ENCODE measurements at regions not wholly inside any gene's neighbourhood (a gene's known extent, or its start where the extent isn't known, plus 50 kb on each side); places are given as distances from the start of the nearest gene placed in this dataset.
"Not testable (repeated sequence)": the region's sequence is repeated elsewhere in the genome, so short reads cannot be mapped to it uniquely, and the experiment has no call there.

- no peak for DNase-seq
These were observed 51.2 kb upstream of the LBX1 start for GRCh38 chr10:101280511-101280910.

DNA sequence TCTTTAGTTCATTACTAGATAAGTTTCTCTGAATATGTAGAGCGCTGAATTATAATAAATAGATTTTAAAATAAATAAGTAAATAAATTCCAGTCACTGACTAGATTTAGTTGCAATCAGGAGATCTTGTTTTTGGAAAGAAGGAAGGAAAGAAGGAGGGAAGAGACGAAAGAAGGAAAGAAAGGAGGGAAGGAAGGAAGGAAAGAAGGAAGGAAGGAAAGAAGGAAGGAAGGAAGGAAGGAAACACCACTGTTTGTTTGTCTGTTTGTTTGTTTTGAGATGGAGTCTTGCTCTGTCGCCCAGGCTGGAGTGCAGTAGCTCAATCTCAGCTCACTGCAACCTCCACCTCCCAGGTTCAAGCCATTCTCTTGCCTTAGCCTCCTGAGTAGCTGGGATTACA is 51.7 kb upstream of the LBX1 start:
- not testable (repeated sequence) for DNase-seq

DNA sequence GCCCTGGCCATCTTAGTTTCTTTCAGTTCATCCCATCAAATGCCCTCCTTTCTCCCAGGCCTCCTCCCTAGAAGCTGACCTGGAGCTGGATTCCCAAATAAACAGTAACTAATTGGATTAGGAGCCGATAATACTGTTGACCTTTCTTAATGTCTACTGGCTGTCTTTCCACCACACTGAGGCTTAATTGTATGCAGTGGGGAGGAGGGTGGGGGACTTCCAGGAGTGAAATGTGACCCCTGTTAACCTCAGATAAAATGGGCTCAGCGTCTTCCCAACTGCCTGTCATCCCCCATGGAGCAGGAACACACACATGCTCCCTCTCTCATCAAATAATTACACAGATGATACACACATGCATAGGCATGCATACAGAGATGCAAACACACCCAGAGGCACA is 53.7 kb upstream of the LBX1 start:
- DNase-seq: no peak

DNA sequence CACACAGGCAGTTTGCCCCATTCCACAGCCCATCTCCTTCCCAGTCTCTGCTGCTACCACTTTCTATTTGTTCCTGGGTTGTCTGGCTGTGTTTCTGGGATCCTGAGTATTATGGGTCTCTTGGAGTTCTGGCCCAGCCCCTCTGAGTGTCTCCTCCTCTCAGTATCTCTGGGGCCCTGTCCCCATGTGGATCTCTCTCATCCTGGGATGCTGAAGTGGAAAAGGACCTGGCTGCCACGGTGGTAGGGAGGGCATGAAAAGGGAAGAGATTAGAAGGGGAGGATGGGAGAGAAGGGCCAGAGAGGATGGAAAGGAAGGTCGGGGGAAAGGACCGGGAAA is 54.5 kb upstream of the LBX1 start:
- DNase-seq: no peak

DNA sequence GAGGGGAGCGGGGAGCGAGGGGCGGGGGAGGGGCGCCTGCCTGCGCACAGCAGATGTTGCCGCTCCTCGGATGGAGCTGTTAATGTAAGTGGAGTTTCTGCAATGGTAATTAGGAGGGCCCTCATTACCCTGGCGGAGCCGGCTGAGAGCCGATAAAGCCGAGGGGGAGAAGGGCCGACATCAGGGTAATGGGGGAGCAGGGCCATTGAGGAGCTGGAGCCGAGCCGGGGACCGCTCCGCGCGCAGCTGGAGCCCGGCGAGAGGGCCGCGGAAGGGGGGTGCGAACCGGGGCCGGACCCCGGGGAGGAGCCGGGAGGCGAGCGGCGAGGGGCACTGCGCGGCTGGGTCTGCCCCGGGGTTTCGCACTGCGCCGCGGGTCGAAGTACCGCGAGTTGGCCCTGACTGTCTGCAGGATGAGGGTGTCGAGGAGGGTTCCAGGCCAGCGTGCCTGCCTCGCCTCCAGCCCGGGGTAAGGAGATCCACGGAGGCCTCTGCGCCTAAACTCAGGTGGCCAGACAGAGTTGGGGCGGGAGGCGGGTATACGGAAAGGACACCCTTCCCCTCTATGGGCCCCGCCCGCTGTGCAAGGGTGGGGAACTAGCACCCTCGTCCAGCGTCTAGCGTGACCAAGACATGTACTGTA is 55.0 kb upstream of the LBX1 start:
- DNase-seq: no peak

- no peak for DNase-seq
These were observed 55.6 kb upstream of the LBX1 start for GRCh38 chr10:101284744-101285463.

DNA sequence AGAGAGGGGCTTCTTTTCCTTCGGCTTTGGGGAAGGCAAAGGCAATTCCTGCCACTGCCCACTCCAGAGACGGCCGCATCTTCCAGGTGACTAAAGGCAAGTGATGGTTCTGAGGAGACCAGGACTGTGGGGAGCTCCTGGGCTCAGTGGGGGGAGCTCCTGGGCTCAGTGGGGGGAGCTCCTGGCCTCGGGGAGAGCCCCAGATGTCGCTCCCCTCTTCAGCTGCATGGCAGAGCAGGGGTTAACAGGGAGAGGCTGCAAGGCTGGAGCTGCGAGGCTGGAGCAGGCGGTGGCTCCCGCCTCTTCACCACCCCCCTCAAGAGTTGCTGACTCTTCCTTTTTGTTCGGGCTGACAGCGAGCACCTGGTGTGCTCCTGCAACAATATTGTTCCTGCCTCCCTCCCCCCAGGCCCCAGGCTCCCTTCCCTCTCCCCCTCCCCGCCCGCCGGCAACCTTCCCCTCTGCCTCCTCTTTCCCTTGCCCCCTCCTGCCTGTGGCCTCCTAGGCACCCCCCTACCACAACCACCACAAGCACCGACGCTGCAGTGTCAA is 56.3 kb upstream of the LBX1 start:
- DNase-seq: no peak

DNA sequence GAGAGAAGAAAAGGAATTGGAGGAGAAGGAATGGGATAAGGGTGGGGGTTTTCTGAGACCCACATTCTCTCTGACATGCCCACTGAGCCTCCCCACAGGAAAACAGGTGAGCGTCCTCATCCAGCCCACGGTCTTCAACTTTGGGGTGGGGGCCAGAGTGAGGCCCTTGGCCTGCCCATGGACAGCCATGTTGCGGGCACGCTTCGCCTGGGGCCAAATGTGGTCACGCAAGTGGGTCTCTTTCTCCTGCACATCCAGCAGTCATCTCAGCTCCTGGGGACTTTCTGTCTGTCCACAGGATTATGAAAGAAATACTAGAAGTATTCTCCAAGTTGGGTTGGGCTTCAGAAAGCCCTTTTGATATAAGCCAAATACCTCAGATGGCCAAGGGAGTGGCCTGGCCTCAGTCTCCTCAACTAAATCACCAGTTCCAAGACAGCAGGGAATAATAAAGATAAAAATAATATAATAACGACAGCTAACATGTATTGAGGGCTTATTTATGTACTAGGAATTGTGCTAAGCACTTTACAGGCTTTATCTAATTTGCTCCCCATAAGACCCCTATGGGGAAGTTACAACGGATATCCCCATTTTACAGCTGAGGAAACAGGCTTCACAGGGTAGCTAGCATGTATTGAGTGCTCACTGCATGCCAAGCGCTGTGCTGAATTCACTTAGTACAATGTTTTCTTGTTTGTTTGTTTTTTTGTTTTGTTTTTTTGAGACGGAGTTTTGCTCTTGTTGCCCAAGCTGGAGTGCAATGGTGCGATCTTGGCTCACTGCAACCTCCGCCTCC is 57.2 kb upstream of the LBX1 start:
- no peak for DNase-seq

DNA sequence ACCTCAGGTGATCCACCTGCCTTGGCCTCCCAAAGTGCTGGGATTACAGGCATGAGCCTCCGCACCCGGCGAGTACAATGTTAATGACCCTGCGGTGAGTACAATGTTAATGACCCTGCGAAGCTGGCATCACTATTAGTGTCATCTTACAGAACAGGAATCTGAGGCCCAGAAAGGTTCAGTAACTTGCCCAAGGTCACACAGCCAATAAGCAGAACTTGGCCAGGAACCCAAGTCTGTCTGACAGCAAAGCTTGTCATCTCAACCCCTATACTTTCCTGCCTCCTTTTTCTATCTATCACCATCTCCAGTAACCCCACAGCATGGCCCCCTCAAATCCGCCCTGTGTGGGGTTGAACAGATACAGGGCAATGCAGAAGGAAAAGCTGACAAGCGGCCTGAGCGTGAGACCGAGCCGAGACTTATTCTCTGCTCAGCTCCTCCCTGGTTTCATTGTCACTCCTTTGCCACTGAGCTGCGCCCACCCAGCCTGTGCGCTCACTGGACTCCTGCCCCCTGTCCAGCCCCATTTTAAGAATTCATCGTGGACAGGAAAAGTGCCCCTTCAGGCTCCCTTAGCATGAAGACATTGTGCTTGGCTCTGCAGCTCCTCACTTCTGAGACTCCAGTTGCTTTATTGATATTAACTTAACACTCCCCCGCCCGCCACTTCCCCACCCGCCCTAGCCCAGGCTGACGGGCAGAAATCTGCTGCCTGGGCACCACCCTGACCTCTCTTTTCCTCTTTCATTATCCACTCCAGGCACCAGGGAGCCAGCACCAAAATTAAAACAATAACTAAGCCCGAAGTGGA is 58.1 kb upstream of the LBX1 start:
- no peak for DNase-seq

DNA sequence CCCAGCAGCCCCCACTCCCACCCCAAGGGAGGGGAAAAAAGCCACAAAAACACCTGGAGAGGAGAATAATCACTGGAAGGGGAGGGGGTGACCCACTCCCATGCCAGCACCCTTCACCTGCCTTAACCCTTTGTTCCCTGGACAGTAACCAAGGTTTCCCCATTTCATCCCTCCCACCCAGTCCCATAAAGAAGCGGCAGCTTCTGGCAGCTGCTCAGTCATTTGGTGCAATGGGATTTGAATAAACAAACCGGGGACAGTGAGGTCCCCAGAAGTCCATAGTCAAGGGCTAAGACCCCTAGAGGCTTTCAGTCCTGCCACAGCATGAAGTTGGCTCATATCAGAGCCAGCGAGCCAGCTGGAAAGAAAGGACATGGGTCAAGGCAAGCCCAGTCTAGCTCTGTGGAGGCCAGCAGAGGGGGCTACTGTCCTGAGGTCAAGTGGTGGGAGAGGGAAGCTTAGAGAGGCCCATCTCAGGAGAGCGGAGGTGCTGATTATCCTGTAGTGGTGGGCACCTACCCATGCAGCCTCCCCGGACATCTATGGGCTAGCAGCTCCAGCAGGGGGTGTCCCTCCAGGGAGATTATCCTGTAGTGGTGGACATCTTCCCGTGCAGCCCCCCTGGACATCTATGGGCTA is 58.9 kb upstream of the LBX1 start:
- DNase-seq: no peak

GRCh38 chr10:101289541-101289940 is 60.3 kb upstream of the LBX1 start:
- no peak for DNase-seq

- no peak for DNase-seq
These were observed 61.2 kb upstream of the LBX1 start for GRCh38 chr10:101290431-101290830.

DNA sequence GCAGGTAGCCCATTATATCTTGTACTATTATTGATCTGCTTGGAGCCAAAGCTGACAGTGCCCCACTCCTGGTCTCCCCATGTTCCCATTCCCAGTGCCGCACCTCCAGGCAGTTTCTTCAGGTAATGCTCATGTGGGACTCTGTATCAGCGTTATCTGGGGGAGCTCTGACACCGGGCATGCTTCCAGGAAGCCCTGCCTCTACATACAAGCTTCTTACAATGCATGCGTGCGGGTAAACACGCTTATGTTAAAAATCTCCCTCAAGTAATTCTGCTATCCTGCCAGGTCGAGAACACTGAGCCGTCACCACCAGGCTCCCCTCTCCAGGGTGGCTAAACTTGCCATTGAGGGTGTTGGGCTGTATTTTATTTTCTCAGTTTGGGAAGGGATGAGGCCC is 61.6 kb upstream of the LBX1 start:
- DNase-seq: no peak

DNA sequence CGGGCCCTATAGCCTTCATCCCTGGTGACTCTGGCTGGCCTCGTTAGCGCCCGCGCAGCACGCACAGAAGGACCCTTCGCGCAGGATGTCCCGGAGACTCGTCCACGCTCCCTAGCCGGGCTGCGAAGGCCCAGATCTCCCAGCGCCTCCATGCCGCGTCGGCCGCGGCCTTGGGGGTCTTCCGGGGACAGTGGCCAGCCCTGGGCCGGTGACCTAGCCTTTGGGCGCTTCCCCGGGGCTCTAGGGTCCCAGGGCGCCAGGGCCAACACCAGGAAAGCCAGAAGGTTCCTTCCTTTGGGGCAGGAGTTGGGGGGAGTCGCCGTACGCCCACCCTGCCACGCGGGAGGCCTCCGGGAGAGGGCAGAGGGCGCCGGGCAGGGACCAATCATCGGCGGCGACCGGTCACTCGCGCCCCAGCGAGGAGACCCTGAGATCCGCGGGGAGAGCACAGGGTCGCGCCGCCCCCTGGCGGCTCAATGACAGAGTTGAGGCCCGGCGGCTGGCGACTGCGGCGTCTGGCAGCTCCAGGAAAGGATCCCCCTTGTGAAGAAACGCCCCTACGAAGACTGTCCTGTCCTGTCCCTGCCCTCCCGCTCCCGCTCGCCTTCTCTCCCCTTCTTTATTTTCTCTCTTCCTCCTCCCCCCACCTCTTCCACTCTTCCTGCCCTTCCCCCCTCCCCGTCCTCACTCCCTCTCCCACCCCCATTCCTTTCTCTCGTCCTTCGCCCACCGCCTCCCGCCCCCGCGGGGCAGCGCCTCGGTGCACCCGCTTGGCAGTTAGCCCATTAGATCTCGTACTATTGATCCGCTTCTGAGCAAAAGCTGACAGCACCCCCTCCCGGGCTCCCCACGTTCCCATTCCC is 62.3 kb upstream of the LBX1 start:
- DNase-seq: peak; percentile 25

DNA sequence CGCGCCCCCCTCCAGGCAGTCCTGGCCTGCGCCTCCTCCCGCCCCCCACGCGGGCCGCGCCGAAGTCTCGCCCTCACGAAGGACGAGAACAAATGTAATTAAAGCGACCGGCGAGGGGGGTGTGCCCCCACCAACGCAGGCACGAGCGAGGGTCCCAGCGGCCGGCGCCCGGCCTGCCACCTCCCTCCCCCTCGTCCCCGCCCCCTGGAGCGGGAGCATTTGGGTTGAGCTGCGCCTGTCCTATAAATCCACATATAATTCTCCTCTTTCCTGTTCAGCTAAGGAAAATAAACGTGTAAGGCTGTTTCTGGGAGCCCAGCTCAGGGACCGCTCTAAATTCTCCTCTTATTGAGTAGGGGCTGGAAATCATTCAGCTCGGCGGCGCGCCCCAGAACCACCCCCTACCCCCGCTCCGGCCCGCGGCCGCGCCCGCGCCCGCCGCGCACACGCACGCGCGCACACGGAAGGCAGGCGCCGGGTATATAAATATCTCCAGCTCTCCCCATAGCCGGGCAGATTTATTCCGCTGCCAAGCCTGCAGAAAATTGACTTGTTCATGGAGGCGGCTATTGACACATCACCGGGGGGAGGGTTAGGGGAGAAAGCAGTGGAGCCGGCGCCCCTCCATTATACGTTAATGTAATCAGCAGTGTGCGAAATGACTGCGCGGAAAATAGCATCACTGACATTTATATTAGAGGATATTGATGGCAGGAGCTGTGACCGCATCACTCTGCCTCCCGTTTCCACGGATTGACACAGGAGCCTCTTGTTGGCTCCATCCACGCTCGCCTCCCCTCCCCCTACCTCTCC is 61.6 kb upstream of the BTRC start:
- DNase-seq: no peak

- DNase-seq: no peak
These were observed 60.8 kb upstream of the BTRC start for GRCh38 chr10:101293007-101293723.

DNA sequence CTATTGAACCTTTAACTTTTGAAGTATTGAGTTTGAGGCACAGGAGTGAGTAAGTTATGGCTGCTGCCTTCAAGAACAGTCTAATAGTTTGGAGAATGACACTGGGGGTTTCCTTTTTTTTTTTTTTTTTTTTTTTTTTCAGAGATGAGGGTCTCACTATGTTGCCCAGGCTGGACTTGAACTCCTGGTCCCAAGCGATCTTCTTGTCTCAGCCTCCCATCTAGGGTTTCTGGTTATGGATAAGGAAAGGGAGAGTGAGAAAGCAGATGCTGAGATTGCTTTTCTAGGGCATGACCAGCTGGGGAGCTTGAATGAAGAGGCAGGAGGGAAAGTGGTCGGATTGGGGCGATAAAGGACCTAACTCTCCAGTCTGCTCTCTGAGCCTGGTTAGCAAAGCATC is 59.9 kb upstream of the BTRC start:
- no peak for DNase-seq

- DNase-seq: no peak
These were observed 58.7 kb upstream of the BTRC start for GRCh38 chr10:101295261-101295660.

DNA sequence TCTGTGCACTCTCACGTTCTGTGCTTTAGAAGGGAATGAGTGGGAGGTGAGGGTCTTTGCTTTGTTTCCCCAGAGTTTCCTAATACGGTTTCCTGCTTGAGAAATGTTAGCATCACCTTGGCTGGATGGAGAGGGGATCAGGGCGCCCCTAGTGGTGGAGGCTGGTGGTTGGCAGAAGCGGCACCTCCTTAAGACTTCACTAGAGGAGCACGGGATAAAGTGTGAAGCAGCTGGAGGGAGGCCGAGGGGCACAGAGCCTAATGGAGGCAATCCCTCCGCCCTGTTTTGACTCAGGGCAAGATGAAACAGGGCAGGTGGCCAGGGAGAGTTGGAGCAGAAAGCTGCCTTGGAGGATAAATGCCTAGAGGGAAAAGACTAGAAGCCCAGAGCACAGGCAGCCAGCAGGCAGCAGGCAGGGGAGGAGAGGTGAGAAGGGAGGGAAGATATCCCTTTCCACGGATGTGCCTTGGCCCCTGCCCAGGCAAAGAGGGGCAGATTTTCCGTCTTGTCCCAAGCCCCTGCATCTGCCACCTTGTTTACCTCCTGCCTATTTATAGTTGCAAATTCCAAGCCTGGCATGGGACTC is 56.0 kb upstream of the BTRC start:
- no peak for DNase-seq
